Esophagus muscularis mucosa (tissue), 4 donors: ENCODE measurements at regions not wholly inside any gene's neighbourhood (a gene's known extent, or its start where the extent isn't known, plus 50 kb on each side); places are given as distances from the start of the nearest gene placed in this dataset.
"Not testable (repeated sequence)": the region's sequence is repeated elsewhere in the genome, so short reads cannot be mapped to it uniquely, and the experiment has no call there.

ENCODE experiments used
- DNase-seq: peaks from one replicate; pipeline ENCODE4 v3.0.0-alpha.2; 2017; ENCODE audit errors: extremely low spot score
- H3K27ac ChIP-seq, 4 donors: fragments of 200-600 bp; sonication (generic); replicated peaks in 1 of 4; 1 replicate in 3 of 4; 2 replicates in 1 of 4; pipeline ENCODE4 v1.5.1; 2016 to 2019; ENCODE audit warnings: mild to moderate bottlenecking in 1 of 4
- H3K27me3 ChIP-seq, 4 donors: fragments of 200-600 bp; sonication (generic); one replicate each; pipeline versions ENCODE4 v1.5.1 to v1.6.0; 2016 to 2019
- H3K36me3 ChIP-seq, 4 donors: fragments of 200-600 bp; sonication (generic); one replicate each; pipeline ENCODE4 v1.5.1; 2016 to 2019
- H3K4me1 ChIP-seq, 4 donors: fragments of 200-600 bp; sonication (generic); one replicate each; pipeline ENCODE4 v1.5.1; 2016 to 2019
- H3K4me3 ChIP-seq, 4 donors: fragments of 200-600 bp; sonication (generic); 1 replicate in 2 of 4; 2 replicates in 2 of 4; pipeline ENCODE4 v1.5.1; 2016 to 2019; ENCODE audit warnings: mild to moderate bottlenecking in 4 of 4, moderate library complexity in 1 of 4
- H3K9me3 ChIP-seq, 4 donors: fragments of 200-600 bp; sonication (generic); 1 replicate in 3 of 4; 2 replicates in 1 of 4; pipeline ENCODE4 v1.5.1; 2016 to 2019
- EP300 ChIP-seq: sonication (generic); formaldehyde crosslinking; IDR thresholded peaks from one replicate; pipeline ENCODE4 v1.6.1; 2017; ENCODE audit warnings: antibody characterized with exemption
- POLR2A ChIP-seq: fragments of 450-650 bp; IDR thresholded peaks from one replicate; pipeline ENCODE4 v1.6.1; 2017; ENCODE audit warnings: antibody characterized with exemption, moderate library complexity, mild to moderate bottlenecking, low read depth
- POLR2AphosphoS5 ChIP-seq, 2 donors: sonication (generic); formaldehyde crosslinking; IDR thresholded peaks; one replicate each; pipeline ENCODE4 v1.6.1; 2017; ENCODE audit warnings: antibody characterized with exemption in 2 of 2
- WGBS: methylation state at CpG from one replicate; pipeline ENCODE4 v1.1.5; 2018; 5-methylcytosine and 5-hydroxymethylcytosine counted together
- intact Hi-C: fragments of 100-400 bp; cut with DNase I; formaldehyde crosslinking; loops from one replicate; pipeline ENCODE4 v1.15.1; 2023
- TF ChIP-seq, protein P1 (sequence below), 3 experiments: fragments of 200-600 bp in 2 of 3; fragments of 450-650 bp in 1 of 3; sonication (generic) in 2 of 3; IDR thresholded peaks; one replicate each; pipeline ENCODE4 v1.5.1; 2017 to 2019; ENCODE audit warnings: antibody characterized with exemption in 3 of 3, mild to moderate bottlenecking in 2 of 3, moderate library complexity in 1 of 3

DNA sequence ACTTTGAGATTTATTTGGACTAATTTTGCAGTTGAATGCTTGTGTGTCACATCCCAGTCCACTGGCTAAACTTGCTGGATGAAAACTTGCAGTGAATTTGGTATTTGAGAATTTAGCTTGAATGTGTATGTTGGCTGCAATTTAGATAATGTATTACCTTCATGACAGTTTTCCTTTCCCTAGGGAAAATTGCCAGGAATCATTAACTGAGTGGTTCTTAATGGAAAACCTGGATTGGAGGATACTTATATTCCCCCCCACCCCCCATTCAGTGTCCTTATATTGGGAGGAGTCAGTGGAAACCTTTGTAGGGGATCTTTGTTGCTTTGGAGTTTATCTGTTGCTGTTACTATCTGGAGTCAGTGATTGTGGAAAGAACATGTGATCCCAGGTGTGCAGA, 67.6 kb downstream of the KPNA2 start:
- Histone ChIP-seq H3K36me3 (peaks cover 0 to 3% (median 0%) of the 10 kb centered on the region in 4 donors), H3K4me3 (peak overlapping the region; percentile 88 to 95 (median 92)), H3K9me3 (no peaks in the 10 kb centered on the region), H3K4me1 (peaks cover 16 to 37% (median 32%) of the 10 kb centered on the region in 4 donors), H3K27ac (peak overlapping the region in 2 of 4 donors; percentile 96 to 99), H3K27me3 (no peaks in the 10 kb centered on the region)
- intact Hi-C loops, result no loop called here
- TF ChIP-seq POLR2A, result no peak
- no peak for TF ChIP-seq EP300
- TF ChIP-seq POLR2AphosphoS5 (IDR thresholded peaks at IDR 0.05), result no peak
- TF ChIP-seq, protein P1, sequence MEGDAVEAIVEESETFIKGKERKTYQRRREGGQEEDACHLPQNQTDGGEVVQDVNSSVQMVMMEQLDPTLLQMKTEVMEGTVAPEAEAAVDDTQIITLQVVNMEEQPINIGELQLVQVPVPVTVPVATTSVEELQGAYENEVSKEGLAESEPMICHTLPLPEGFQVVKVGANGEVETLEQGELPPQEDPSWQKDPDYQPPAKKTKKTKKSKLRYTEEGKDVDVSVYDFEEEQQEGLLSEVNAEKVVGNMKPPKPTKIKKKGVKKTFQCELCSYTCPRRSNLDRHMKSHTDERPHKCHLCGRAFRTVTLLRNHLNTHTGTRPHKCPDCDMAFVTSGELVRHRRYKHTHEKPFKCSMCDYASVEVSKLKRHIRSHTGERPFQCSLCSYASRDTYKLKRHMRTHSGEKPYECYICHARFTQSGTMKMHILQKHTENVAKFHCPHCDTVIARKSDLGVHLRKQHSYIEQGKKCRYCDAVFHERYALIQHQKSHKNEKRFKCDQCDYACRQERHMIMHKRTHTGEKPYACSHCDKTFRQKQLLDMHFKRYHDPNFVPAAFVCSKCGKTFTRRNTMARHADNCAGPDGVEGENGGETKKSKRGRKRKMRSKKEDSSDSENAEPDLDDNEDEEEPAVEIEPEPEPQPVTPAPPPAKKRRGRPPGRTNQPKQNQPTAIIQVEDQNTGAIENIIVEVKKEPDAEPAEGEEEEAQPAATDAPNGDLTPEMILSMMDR (IDR thresholded peaks at IDR 0.05), result no peak
- no peak for DNase-seq

DNA sequence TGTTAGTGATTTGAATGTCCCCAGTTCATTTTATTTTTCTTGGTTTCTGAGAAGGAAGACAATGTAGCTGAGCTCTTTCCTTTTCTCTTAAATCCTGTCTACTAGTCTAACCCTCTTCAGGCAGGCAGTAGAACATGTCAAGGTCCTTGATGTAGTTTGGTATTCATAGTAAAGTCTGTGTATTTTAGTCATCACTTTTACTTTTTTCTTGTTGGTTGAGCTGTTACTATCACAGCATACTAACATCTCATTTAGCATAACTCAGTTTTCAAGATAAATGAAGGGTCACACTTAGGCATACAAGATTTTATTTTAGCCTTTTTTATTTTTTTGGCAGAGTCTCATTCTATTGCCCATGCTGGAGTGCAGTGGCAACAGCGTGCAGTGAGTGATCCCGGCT, 70.5 kb downstream of the KPNA2 start:
- intact Hi-C loops, result no loop called here
- Histone ChIP-seq H3K27me3 (no peaks in the 10 kb centered on the region), H3K4me3 (no peak overlapping the region), H3K9me3 (peaks cover 0 to 5% (median 0%) of the 10 kb centered on the region in 4 donors), H3K36me3 (peaks cover 0 to 5% (median 1%) of the 10 kb centered on the region in 4 donors), H3K4me1 (peaks cover 16 to 33% (median 27%) of the 10 kb centered on the region in 4 donors), H3K27ac (no peak overlapping the region)
- WGBS, result 98% methylated on average over 2 of the region's 2 CpGs
- no peak for DNase-seq
- TF ChIP-seq EP300 (no peak), POLR2AphosphoS5 (IDR thresholded peaks at IDR 0.05) (no peak), POLR2A (no peak)
- TF ChIP-seq, protein P1 (IDR thresholded peaks at IDR 0.05), result no peak

DNA sequence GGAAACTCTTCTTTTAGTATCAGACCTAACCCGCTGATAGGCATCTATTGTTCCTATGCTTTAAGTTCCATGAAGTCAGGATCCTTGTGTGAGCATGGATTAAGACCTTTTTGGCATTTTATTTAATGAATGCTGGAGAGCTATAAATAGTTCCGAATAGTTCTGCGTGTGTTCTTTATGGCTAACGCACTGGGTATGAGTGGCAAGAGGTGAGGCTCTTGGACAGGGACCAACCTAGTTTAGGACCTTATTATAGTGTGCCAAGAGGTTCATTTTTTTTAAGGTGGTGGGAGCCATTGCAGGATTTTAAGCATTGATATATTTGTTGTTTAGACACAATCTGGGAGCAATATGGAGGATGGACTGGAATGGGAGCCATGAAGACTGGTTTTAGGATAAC, 71.8 kb downstream of the KPNA2 start:
- TF ChIP-seq EP300 (no peak), POLR2A (no peak), POLR2AphosphoS5 (IDR thresholded peaks at IDR 0.05) (no peak)
- TF ChIP-seq, protein P1 (IDR thresholded peaks at IDR 0.05), result no peak

DNA sequence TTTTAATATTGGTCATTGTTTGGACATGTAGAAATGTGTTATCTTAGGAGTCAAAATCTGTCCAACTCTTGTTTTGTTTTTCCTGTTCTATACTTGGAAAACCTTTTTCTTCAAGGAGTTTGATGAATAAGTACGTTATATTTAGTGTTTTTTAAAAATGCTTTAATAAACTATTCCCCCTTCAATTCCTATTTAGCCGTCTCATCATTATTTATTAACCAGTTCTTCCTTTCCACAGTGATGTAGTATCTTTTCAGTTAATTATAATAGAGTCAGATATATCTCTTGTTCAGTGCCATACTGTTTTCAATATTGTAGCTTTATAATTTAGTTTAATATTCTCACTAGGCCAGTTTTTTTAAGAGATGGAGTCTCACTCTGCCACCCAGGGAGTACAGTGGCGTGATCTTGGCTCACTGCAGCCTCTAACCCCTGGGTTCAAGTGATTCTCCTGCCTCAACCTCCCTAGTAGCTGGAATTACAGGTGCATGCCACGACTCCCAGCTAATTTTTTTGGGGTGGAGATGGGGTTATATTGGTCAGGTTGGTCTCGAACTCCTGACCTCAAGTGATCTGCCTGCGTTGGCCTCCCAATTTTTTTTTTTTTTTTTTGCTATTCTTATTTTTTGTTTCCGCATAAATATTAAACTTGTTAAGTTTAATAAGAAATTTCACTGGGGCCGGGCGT, 72.9 kb downstream of the KPNA2 start:
- intact Hi-C loops, result no loop called here
- Histone ChIP-seq H3K4me1 (peaks cover 7 to 20% (median 13%) of the 10 kb centered on the region in 4 donors), H3K9me3 (peaks cover 0 to 5% (median 0%) of the 10 kb centered on the region in 4 donors), H3K27ac (no peak overlapping the region), H3K4me3 (no peak overlapping the region), H3K36me3 (peaks cover 0 to 5% (median 1%) of the 10 kb centered on the region in 4 donors), H3K27me3 (no peaks in the 10 kb centered on the region)
- no peak for DNase-seq
- WGBS, result 86% methylated on average over 9 of the region's 9 CpGs
- TF ChIP-seq EP300, result no peak
- no peak for TF ChIP-seq POLR2AphosphoS5 (IDR thresholded peaks at IDR 0.05)
- TF ChIP-seq, protein P1 (IDR thresholded peaks at IDR 0.05), result no peak
- no peak for TF ChIP-seq POLR2A

More for the DNA sequence above, 71.8 kb downstream of the KPNA2 start:
- 44% methylated on average over 4 of the region's 4 CpGs for WGBS
- no peak overlapping the region for H3K4me3 ChIP-seq
- no peaks in the 10 kb centered on the region for H3K27me3 ChIP-seq
- peaks cover 16 to 31% (median 24%) of the 10 kb centered on the region in 4 donors for H3K4me1 ChIP-seq
- H3K9me3 ChIP-seq, result peaks cover 0 to 5% (median 0%) of the 10 kb centered on the region in 4 donors
- H3K36me3 ChIP-seq, result peaks cover 0 to 5% (median 1%) of the 10 kb centered on the region in 4 donors
- DNase-seq, result no peak
- intact Hi-C loops, result no loop called here
- H3K27ac ChIP-seq, result no peak overlapping the region

DNA sequence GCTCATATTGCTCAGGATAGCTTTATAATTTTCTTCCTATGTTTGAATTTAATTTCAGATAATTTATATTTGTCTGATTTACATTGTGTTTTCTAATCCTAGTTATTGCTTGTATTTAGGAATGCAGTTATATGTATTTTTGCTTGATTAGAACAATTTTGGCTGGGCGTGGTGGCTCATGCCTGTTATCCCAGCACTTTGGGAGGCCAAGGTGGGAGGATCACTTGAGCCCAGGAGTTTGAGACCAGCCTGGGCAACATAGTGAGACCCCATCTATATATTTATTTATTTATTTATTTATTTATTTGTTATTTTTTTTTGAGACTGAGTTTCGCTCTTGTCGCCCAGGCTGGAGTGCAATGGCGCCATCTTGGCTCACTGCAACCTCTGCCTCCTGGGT, 73.9 kb downstream of the KPNA2 start:
- 98% methylated on average over 4 of the region's 4 CpGs for WGBS
- H3K4me1 ChIP-seq, result peaks cover 6 to 12% (median 9%) of the 10 kb centered on the region in 4 donors
- intact Hi-C loops, H3K4me3 ChIP-seq, H3K9me3 ChIP-seq, H3K27me3 ChIP-seq, H3K27ac ChIP-seq, H3K36me3 ChIP-seq, DNase-seq: not testable (repeated sequence)

DNA sequence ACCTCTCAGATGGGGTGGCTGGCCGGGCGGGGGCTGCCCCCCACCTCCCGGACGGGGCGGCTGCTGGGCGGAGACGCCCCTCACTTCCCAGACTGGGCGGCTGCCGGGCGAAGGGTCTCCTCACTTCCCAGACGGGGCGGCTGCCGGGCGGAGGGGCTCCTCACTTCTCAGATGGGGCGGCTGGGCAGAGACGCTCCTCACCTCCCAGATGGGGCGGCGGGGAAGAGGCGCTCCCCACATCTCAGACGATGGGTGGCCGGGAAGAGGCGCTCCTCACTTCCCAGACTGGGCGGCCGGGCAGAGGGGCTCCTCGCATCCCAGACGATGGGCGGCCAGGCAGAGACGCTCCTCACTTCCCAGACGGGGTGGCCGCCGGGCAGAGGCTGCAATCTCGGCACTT, 80.7 kb downstream of the KPNA2 start:
- H3K27me3 ChIP-seq, DNase-seq, H3K4me1 ChIP-seq, H3K9me3 ChIP-seq, H3K27ac ChIP-seq, intact Hi-C loops, H3K4me3 ChIP-seq: not testable (repeated sequence)
- WGBS, result 100% methylated on average over 7 of the region's 32 CpGs
- H3K36me3 ChIP-seq, result peaks cover 21 to 65% (median 56%) of the 10 kb centered on the region in 4 donors
